NCI-H82 (cell line): ENCODE measurements at regions not wholly inside any gene's neighbourhood (a gene's known extent, or its start where the extent isn't known, plus 50 kb on each side); places are given as distances from the start of the nearest gene placed in this dataset.

Source experiments
- DNase-seq: peaks from one replicate; lab custom pipeline; 2025; lab: John Stamatoyannopoulos, UW

GRCh38 chr6:20024978-20025377, 187.3 kb downstream of the MBOAT1 start:
- no peak for DNase-seq

GRCh38 chr6:20025681-20026080, 186.6 kb downstream of the MBOAT1 start:
- DNase-seq = no peak

GRCh38 chr6:20028143-20028542, 184.1 kb downstream of the MBOAT1 start:
- no peak for DNase-seq

- DNase-seq = no peak
Observed at GRCh38 chr6:20028562-20028961, 183.7 kb downstream of the MBOAT1 start.

GRCh38 chr6:20029979-20030378, 182.3 kb downstream of the MBOAT1 start:
- DNase-seq = no peak

- no peak for DNase-seq
Observed at GRCh38 chr6:20031342-20031741, 180.9 kb downstream of the MBOAT1 start.

GRCh38 chr6:20033697-20034407, 178.4 kb downstream of the MBOAT1 start:
- DNase-seq = no peak

- DNase-seq = no peak
Observed at GRCh38 chr6:20034408-20034769, 177.9 kb downstream of the MBOAT1 start.

GRCh38 chr6:20036141-20036677, 176.1 kb downstream of the MBOAT1 start:
- no peak for DNase-seq

GRCh38 chr6:20038410-20039204, 173.7 kb downstream of the MBOAT1 start:
- no peak for DNase-seq

GRCh38 chr6:20044883-20045282, 167.4 kb downstream of the MBOAT1 start:
- no peak for DNase-seq
